OCI-LY3 (cell line): ENCODE measurements at regions not wholly inside any gene's neighbourhood (a gene's known extent, or its start where the extent isn't known, plus 50 kb on each side); places are given as distances from the start of the nearest gene placed in this dataset.

Experiments used
- EZH2phosphoT487 ChIP-seq: fragments of 200-600 bp; shearing (Covaris generic); IDR thresholded peaks from 2 replicates; pipeline ENCODE4 v1.6.1; 2018; ENCODE audit warnings: antibody characterized with exemption, mixed run types, low read depth
- TF ChIP-seq, protein P1 (sequence below): fragments of 200-600, 300-600 bp; sonication (generic); IDR thresholded peaks from 2 replicates; pipeline ENCODE4 v1.5.1; 2014; ENCODE audit warnings: antibody characterized with exemption, low read length, low read depth

DNA sequence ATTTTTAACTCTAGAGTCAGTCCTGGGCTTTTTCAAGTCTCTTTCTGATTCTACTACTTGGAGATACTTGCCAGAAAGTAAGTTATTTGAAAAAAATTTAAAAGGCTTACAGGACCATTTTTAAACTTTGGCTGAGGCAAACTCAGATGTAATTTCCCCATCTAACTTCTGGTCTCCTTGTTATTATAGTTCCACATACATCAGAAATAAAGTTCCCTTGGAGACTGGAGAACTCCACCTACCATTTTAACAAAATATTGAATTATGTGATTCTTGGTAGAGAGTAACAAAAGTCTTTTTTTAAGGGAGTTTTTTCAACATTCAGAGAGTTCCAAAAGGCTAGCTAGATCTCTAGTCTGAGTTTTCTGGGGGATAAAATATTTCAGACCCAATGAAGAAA lies 56.3 kb upstream of the SNX2 start:
- TF ChIP-seq, protein P1, sequence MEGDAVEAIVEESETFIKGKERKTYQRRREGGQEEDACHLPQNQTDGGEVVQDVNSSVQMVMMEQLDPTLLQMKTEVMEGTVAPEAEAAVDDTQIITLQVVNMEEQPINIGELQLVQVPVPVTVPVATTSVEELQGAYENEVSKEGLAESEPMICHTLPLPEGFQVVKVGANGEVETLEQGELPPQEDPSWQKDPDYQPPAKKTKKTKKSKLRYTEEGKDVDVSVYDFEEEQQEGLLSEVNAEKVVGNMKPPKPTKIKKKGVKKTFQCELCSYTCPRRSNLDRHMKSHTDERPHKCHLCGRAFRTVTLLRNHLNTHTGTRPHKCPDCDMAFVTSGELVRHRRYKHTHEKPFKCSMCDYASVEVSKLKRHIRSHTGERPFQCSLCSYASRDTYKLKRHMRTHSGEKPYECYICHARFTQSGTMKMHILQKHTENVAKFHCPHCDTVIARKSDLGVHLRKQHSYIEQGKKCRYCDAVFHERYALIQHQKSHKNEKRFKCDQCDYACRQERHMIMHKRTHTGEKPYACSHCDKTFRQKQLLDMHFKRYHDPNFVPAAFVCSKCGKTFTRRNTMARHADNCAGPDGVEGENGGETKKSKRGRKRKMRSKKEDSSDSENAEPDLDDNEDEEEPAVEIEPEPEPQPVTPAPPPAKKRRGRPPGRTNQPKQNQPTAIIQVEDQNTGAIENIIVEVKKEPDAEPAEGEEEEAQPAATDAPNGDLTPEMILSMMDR = no peak
- no peak for TF ChIP-seq EZH2phosphoT487
